Uterus (tissue), 2 donors: ENCODE measurements at regions not wholly inside any gene's neighbourhood (a gene's known extent, or its start where the extent isn't known, plus 50 kb on each side); places are given as distances from the start of the nearest gene placed in this dataset.

Experiments
- CTCF ChIP-seq, 4 experiments: fragments of 200-600 bp in 2 of 4; fragments of 450-650 bp in 2 of 4; sonication (generic) in 2 of 4; IDR thresholded peaks; one replicate each; pipeline ENCODE4 v1.5.1; 2016 to 2019; ENCODE audit warnings: antibody characterized with exemption in 4 of 4, mild to moderate bottlenecking in 2 of 4, moderate library complexity in 1 of 4
- POLR2A ChIP-seq, 2 donors: fragments of 450-650 bp; IDR thresholded peaks; one replicate each; pipeline ENCODE4 v1.6.1; 2016; ENCODE audit warnings: antibody characterized with exemption in 2 of 2, mild to moderate bottlenecking in 1 of 2, moderate library complexity in 1 of 2

DNA sequence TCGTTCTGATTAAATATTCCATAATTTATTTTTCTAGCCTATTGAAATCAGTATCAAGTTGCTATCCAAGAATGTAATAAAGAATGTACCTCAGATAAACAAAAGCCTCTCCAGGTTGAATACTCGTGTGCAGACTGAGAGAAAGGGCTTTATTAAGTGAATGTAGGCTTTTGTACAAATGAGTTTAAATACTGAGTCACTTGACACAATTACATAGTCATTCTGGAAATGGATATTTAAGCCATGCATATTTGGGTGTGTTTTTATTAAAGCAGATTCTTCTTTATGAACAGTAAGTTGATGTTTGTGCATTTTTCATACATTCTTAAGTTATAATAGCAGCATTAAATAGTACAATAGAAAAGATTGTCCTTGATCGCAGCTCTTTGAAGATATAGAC, 139.8 kb upstream of the GK2 start:
- TF ChIP-seq CTCF (IDR thresholded peaks at IDR 0.05) (no peak), POLR2A (IDR thresholded peaks at IDR 0.05) (no peak)
